H9 (cell line): ENCODE measurements at regions not wholly inside any gene's neighbourhood (a gene's known extent, or its start where the extent isn't known, plus 50 kb on each side); places are given as distances from the start of the nearest gene placed in this dataset.

Source experiments
- DNase-seq: peaks from one replicate; pipeline ENCODE4 v3.0.0-alpha.2; 2017
- H2AFZ ChIP-seq: one replicate; pipeline ENCODE4 v1.6.1; 2013; ENCODE audit warnings: mild to moderate bottlenecking, low read length, control low read depth, moderate library complexity
- H2AK5ac ChIP-seq: 2 replicates; pipeline ENCODE4 v1.6.1; 2013; ENCODE audit warnings: low read length, control low read depth, mixed read lengths; ENCODE audit not compliant: insufficient read length
- H2BK120ac ChIP-seq: one replicate; pipeline ENCODE4 v1.6.1; 2013; ENCODE audit warnings: low read depth, mild to moderate bottlenecking, low read length, control low read depth, inconsistent platforms; ENCODE audit not compliant: poor library complexity, severe bottlenecking
- H2BK12ac ChIP-seq: 2 replicates; pipeline ENCODE4 v1.6.1; 2013; ENCODE audit warnings: low read length, control low read depth, mixed read lengths, low read depth; ENCODE audit not compliant: insufficient read length
- H2BK15ac ChIP-seq: 2 replicates; pipeline ENCODE4 v1.6.1; 2013; ENCODE audit warnings: low read depth, low read length, control low read depth
- H2BK20ac ChIP-seq: one replicate; pipeline ENCODE4 v1.6.1; 2013; ENCODE audit warnings: low read depth, mild to moderate bottlenecking, low read length, control low read depth, inconsistent platforms; ENCODE audit not compliant: poor library complexity, severe bottlenecking
- H2BK5ac ChIP-seq: 2 replicates; pipeline ENCODE4 v1.6.1; 2013; ENCODE audit warnings: low read length, control low read depth, mixed read lengths; ENCODE audit not compliant: insufficient read length
- H3K14ac ChIP-seq: 2 replicates; pipeline ENCODE4 v1.6.1; 2013; ENCODE audit warnings: low read length, control low read depth; ENCODE audit not compliant: insufficient read depth
- H3K18ac ChIP-seq: 2 replicates; pipeline ENCODE4 v1.6.1; 2013; ENCODE audit warnings: low read depth, mild to moderate bottlenecking, mixed read lengths, low read length, control low read depth; ENCODE audit not compliant: insufficient read length
- H3K23ac ChIP-seq: 2 replicates; pipeline ENCODE4 v1.6.1; 2013; ENCODE audit warnings: low read length, control low read depth, mixed read lengths, low read depth; ENCODE audit not compliant: insufficient read length
- H3K23me2 ChIP-seq: 2 replicates; pipeline ENCODE4 v1.6.1; 2013; ENCODE audit warnings: low read depth, mild to moderate bottlenecking, mixed read lengths, low read length, control low read depth; ENCODE audit not compliant: insufficient read length, poor library complexity, severe bottlenecking
- H3K27ac ChIP-seq: 2 replicates; pipeline ENCODE4 v1.5.1; 2013; ENCODE audit warnings: low read length, control low read depth, mixed read lengths, low read depth; ENCODE audit not compliant: insufficient read length
- H3K27me3 ChIP-seq: 2 replicates; pipeline ENCODE4 v1.6.1; 2013; ENCODE audit warnings: low read length, control low read depth, inconsistent platforms; ENCODE audit not compliant: insufficient read depth
- H3K4ac ChIP-seq: 2 replicates; pipeline ENCODE4 v1.6.1; 2013; ENCODE audit warnings: low read depth, mild to moderate bottlenecking, control low read depth, inconsistent platforms, low read length, moderate library complexity
- H3K4me1 ChIP-seq: 2 replicates; pipeline ENCODE4 v1.6.1; 2013; ENCODE audit warnings: low read length, control low read depth, inconsistent platforms; ENCODE audit not compliant: insufficient read depth
- H3K4me2 ChIP-seq: 2 replicates; pipeline ENCODE4 v1.6.1; 2013; ENCODE audit warnings: low read length, control low read depth, mixed read lengths; ENCODE audit not compliant: insufficient read length, insufficient read depth
- H3K56ac ChIP-seq: 2 replicates; pipeline ENCODE4 v1.6.1; 2013; ENCODE audit warnings: low read depth, mild to moderate bottlenecking, mixed read lengths, low read length, control low read depth; ENCODE audit not compliant: insufficient read length
- H3K79me1 ChIP-seq: 2 replicates; pipeline ENCODE4 v1.6.1; 2013; ENCODE audit warnings: low read depth, mild to moderate bottlenecking, moderate library complexity, low read length, control low read depth, inconsistent platforms; ENCODE audit not compliant: insufficient read depth, poor library complexity, severe bottlenecking
- H3K79me2 ChIP-seq: 2 replicates; pipeline ENCODE4 v1.6.1; 2013; ENCODE audit warnings: low read length, control low read depth, inconsistent platforms; ENCODE audit not compliant: insufficient read depth
- H3K9ac ChIP-seq: 2 replicates; pipeline ENCODE4 v1.6.1; 2013; ENCODE audit warnings: low read length, control low read depth, mixed read lengths; ENCODE audit not compliant: insufficient read length; ENCODE audit errors: extremely low read depth
- H3K9me3 ChIP-seq: one replicate; pipeline ENCODE4 v1.6.1; 2013; ENCODE audit warnings: low read depth, low read length, inconsistent platforms; ENCODE audit not compliant: control insufficient read depth
- H3T11ph ChIP-seq: one replicate; pipeline ENCODE4 v1.6.1; 2013; ENCODE audit warnings: mild to moderate bottlenecking, low read length, control low read depth, inconsistent platforms
- H4K20me1 ChIP-seq: one replicate; pipeline ENCODE4 v1.6.1; 2013; ENCODE audit not compliant: control insufficient read depth, insufficient read length, insufficient read depth
- H4K5ac ChIP-seq: 2 replicates; pipeline ENCODE4 v1.6.1; 2013; ENCODE audit warnings: low read depth, mild to moderate bottlenecking, mixed read lengths, low read length, control low read depth; ENCODE audit not compliant: insufficient read length
- H4K8ac ChIP-seq: replicated peaks from 2 replicates; pipeline ENCODE4 v1.6.1; 2013; ENCODE audit warnings: low read length, control low read depth, mixed read lengths, low read depth; ENCODE audit not compliant: insufficient read length
- H4K91ac ChIP-seq: 2 replicates; pipeline ENCODE4 v1.6.1; 2013; ENCODE audit warnings: low read depth, mild to moderate bottlenecking, moderate library complexity, mixed read lengths, low read length, control low read depth; ENCODE audit not compliant: insufficient read length
- H3K27ac Mint-ChIP-seq, 3 experiments: 2 replicates in 2 of 3; 3 replicates in 1 of 3; pipeline ENCODE4 v1.8.0; 2020 to 2021; ENCODE audit warnings: mixed read lengths in 3 of 3, mild to moderate bottlenecking in 1 of 3, moderate library complexity in 1 of 3
- H3K27me3 Mint-ChIP-seq: 2 replicates; pipeline ENCODE4 v1.8.0; 2021; ENCODE audit warnings: low read depth, mild to moderate bottlenecking, moderate library complexity, mixed read lengths
- H3K36me3 Mint-ChIP-seq, 3 experiments: 2 replicates in 2 of 3; 3 replicates in 1 of 3; pipeline ENCODE4 v1.8.0; 2020 to 2021; ENCODE audit warnings: low read depth in 3 of 3, mixed read lengths in 3 of 3; ENCODE audit not compliant: insufficient read depth in 1 of 3
- H3K4me1 Mint-ChIP-seq, 2 experiments: 2 replicates each; pipeline ENCODE4 v1.8.0; 2020; ENCODE audit warnings: mixed read lengths in 2 of 2
- H3K4me3 Mint-ChIP-seq, 2 experiments: 2 replicates in 1 of 2; 3 replicates in 1 of 2; pipeline ENCODE4 v1.8.0; 2020 to 2021; ENCODE audit warnings: mild to moderate bottlenecking in 2 of 2, mixed read lengths in 2 of 2, moderate library complexity in 1 of 2
- H3K9me3 Mint-ChIP-seq, 2 experiments: 2 replicates in 1 of 2; 3 replicates in 1 of 2; pipeline ENCODE4 v1.8.0; 2020; ENCODE audit warnings: mild to moderate bottlenecking in 2 of 2, mixed read lengths in 2 of 2, moderate library complexity in 1 of 2
- WGBS: extraction: QIAGEN DNeasy Blood & Tissue Kit; methylation state at CpG from one replicate; pipeline ENCODE4 v1.1.7; 2013; ENCODE audit warnings: missing lambda C conversion rate, low lambda C conversion rate, mixed read lengths; ENCODE audit not compliant: insufficient read length; ENCODE audit errors: extremely low coverage; 5-methylcytosine and 5-hydroxymethylcytosine counted together
- TF ChIP-seq, protein P1 (sequence below): fragments of 200-600 bp; sonication (generic); conservative IDR thresholded peaks from 3 replicates; pipeline ENCODE4 v1.8.0; 2021; ENCODE audit warnings: antibody characterized with exemption, mild to moderate bottlenecking

DNA sequence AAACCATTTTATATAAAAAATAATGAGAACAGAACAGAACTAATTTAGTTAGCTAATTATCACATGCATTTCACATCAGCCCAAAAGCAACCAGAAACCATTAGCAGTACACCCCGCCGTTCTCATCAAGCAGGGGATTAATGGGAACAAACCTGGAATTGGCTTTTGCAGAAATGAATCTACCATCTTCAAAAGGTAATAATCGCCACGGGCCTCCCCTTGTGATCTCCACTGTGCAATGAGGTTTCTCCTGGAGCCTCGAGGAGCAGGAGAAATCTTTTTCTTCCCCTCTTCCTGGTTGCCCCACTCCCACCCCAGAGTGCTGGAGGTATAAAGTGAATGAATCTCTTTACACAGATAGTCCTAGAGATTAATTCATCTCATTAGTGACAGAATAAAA lies 1003.5 kb downstream of the AGBL1 start:
- H3K56ac ChIP-seq = no peak overlapping the region
- H3K4me3 Mint-ChIP-seq = no peak overlapping the region
- H3K27me3 ChIP-seq = no peaks in the 10 kb centered on the region
- no peaks in the 10 kb centered on the region for H3K4me1 Mint-ChIP-seq
- no peaks in the 10 kb centered on the region for H3K36me3 Mint-ChIP-seq
- DNase-seq = no peak
- no peak overlapping the region for H3K4ac ChIP-seq
- no peaks in the 10 kb centered on the region for H3K23me2 ChIP-seq
- no peaks in the 10 kb centered on the region for H3K4me1 ChIP-seq
- H2BK15ac ChIP-seq = no peak overlapping the region
- no peak overlapping the region for H2BK5ac ChIP-seq
- no peak overlapping the region for H3K4me2 ChIP-seq
- H2BK12ac ChIP-seq = no peak overlapping the region
- no peaks in the 10 kb centered on the region; a peak in 1 of 5 replicates for H3K9me3 Mint-ChIP-seq
- H3K18ac ChIP-seq = no peak overlapping the region
- H3K27ac ChIP-seq = no peak overlapping the region
- no peaks in the 10 kb centered on the region for H4K20me1 ChIP-seq
- H4K91ac ChIP-seq = no peak overlapping the region
- no CpG with 5 or more reads among the region's 5 CpGs for WGBS
- no peaks in the 10 kb centered on the region for H3K79me1 ChIP-seq
- no peak overlapping the region for H3K23ac ChIP-seq
- TF ChIP-seq, protein P1, sequence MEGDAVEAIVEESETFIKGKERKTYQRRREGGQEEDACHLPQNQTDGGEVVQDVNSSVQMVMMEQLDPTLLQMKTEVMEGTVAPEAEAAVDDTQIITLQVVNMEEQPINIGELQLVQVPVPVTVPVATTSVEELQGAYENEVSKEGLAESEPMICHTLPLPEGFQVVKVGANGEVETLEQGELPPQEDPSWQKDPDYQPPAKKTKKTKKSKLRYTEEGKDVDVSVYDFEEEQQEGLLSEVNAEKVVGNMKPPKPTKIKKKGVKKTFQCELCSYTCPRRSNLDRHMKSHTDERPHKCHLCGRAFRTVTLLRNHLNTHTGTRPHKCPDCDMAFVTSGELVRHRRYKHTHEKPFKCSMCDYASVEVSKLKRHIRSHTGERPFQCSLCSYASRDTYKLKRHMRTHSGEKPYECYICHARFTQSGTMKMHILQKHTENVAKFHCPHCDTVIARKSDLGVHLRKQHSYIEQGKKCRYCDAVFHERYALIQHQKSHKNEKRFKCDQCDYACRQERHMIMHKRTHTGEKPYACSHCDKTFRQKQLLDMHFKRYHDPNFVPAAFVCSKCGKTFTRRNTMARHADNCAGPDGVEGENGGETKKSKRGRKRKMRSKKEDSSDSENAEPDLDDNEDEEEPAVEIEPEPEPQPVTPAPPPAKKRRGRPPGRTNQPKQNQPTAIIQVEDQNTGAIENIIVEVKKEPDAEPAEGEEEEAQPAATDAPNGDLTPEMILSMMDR = no peak
- H3T11ph ChIP-seq = no peak overlapping the region
- H3K27ac Mint-ChIP-seq = no peak overlapping the region; a peak in 1 of 7 replicates
- no peak overlapping the region for H3K9ac ChIP-seq
- H4K8ac ChIP-seq = no peak overlapping the region
- no peak overlapping the region for H3K14ac ChIP-seq
- no peaks in the 10 kb centered on the region for H3K9me3 ChIP-seq
- H2AK5ac ChIP-seq = no peak overlapping the region
- no peaks in the 10 kb centered on the region for H3K27me3 Mint-ChIP-seq
- H4K5ac ChIP-seq = no peak overlapping the region
- no peak overlapping the region for H2BK120ac ChIP-seq
- no peak overlapping the region for H2AFZ ChIP-seq
- H2BK20ac ChIP-seq = no peak overlapping the region
- H3K79me2 ChIP-seq = no peaks in the 10 kb centered on the region
